ENCODE measurements at regions not wholly inside any gene's neighbourhood (a gene's known extent, or its start where the extent isn't known, plus 50 kb on each side); places are given as distances from the start of the nearest gene placed in this dataset.

DNA sequence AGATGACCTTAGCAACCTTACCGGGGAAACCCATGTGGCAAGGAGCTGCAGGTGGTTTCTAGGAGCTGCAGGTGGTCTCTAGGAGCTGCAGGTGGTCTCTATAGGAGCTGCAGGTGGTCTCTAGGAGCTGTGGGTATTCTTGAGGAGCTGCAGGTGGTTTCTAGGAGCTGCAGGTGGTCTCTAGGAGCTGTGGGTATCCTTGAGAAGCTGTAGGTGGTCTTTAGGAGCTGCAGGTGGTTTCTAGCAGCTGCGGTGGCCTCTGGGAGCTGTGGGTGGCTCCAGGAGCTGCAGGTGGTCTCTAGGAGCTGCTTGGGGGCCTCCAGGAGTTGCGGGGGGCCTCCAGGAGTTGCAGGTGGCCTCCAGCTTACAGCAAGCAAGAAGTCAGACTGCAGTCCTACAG is 997.5 kb downstream of the TBC1D22A start:
- no peak for ATAC-seq
- H3K27ac ChIP-seq, result no peak overlapping the region
- H3K9me3 ChIP-seq, result no peaks in the 10 kb centered on the region
- TF ChIP-seq, protein P1, sequence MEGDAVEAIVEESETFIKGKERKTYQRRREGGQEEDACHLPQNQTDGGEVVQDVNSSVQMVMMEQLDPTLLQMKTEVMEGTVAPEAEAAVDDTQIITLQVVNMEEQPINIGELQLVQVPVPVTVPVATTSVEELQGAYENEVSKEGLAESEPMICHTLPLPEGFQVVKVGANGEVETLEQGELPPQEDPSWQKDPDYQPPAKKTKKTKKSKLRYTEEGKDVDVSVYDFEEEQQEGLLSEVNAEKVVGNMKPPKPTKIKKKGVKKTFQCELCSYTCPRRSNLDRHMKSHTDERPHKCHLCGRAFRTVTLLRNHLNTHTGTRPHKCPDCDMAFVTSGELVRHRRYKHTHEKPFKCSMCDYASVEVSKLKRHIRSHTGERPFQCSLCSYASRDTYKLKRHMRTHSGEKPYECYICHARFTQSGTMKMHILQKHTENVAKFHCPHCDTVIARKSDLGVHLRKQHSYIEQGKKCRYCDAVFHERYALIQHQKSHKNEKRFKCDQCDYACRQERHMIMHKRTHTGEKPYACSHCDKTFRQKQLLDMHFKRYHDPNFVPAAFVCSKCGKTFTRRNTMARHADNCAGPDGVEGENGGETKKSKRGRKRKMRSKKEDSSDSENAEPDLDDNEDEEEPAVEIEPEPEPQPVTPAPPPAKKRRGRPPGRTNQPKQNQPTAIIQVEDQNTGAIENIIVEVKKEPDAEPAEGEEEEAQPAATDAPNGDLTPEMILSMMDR (IDR thresholded peaks at IDR 0.05), result no peak
- H3K4me3 ChIP-seq, result no peak overlapping the region
- DNase-seq, result no peak
- H3K27me3 ChIP-seq (ENCODE audit: insufficient read depth in 3 of 3, low read length in 2 of 3), result peaks cover 0 to 5% (median 2%) of the 10 kb centered on the region in 3 donors
- 48 to 78% (median 73%) methylated on average over 3 of the region's 3 CpGs for WGBS, 3 donors
- intact Hi-C loops (cut with DNase I), result no loop called here
- no peaks in the 10 kb centered on the region for H3K36me3 ChIP-seq (ENCODE audit: insufficient read depth in 1 of 2, low read depth in 1 of 2)
- no peaks in the 10 kb centered on the region for H3K4me1 ChIP-seq

DNA sequence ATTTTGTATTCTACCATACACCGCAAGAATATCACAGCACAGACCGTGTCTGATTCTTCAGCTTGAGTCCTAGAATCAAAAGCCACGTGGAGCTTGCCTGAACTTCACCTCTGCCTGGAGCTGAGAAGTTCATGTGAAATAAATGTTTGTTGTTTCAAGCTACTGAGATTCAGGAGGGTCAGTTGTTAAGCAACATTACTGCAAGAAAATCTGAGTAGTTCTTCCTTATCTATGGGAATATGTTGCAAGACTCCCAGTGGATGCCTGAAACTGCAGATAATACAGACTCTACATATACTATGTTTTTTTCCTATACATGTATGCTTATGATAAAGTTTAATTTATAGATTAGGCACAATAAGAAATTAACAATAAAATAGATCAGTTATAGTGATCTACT is 995.3 kb downstream of the TBC1D22A start:
- Histone ChIP-seq H3K27ac (no peak overlapping the region), H3K4me1 (no peaks in the 10 kb centered on the region), H3K9me3 (no peaks in the 10 kb centered on the region), H3K4me3 (no peak overlapping the region), H3K36me3 (ENCODE audit: insufficient read depth in 1 of 2, low read depth in 1 of 2) (no peaks in the 10 kb centered on the region), H3K27me3 (ENCODE audit: insufficient read depth in 3 of 3, low read length in 2 of 3) (peaks cover 0 to 4% (median 2%) of the 10 kb centered on the region in 3 donors)
- no peak for DNase-seq
- WGBS, 3 donors, result 34 to 72% (median 67%) methylated on average over 3 of the region's 3 CpGs
- TF ChIP-seq, protein P1 (IDR thresholded peaks at IDR 0.05), result no peak
- ATAC-seq, result no peak
- intact Hi-C loops (cut with DNase I), result no loop called here

DNA sequence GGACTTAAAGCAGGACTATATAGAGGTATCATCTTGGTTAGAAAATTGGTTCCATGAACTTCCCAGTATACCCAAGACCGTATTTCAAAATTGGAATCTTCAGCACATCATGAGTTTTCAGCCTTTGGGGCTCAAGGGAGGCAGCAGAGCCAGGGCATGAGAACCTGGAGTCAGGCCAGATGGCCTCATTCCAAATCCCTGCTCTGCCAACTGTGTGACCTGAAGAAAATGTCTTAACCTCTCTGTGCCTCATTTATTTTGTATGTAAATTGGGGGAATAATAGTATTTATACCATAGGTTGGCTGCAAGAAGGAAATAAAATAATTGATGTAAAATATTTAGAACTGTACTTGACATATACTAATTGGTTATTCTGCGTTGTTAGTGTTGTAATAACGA is 987.6 kb downstream of the TBC1D22A start:
- ATAC-seq (no peak), DNase-seq (no peak)
- no peak overlapping the region for H3K4me3 ChIP-seq
- WGBS, 3 donors, result 63 to 68% (median 64%) methylated on average over 3 of the region's 3 CpGs
- no peaks in the 10 kb centered on the region for H3K36me3 ChIP-seq (ENCODE audit: insufficient read depth in 1 of 2, low read depth in 1 of 2)
- H3K9me3 ChIP-seq, result no peaks in the 10 kb centered on the region
- peaks cover 0 to 25% (median 3%) of the 10 kb centered on the region in 3 donors for H3K27me3 ChIP-seq (ENCODE audit: insufficient read depth in 3 of 3, low read length in 2 of 3)
- intact Hi-C loops (cut with DNase I), result no loop called here
- TF ChIP-seq, protein P1 (IDR thresholded peaks at IDR 0.05), result no peak
- no peak overlapping the region for H3K27ac ChIP-seq
- no peaks in the 10 kb centered on the region for H3K4me1 ChIP-seq

DNA sequence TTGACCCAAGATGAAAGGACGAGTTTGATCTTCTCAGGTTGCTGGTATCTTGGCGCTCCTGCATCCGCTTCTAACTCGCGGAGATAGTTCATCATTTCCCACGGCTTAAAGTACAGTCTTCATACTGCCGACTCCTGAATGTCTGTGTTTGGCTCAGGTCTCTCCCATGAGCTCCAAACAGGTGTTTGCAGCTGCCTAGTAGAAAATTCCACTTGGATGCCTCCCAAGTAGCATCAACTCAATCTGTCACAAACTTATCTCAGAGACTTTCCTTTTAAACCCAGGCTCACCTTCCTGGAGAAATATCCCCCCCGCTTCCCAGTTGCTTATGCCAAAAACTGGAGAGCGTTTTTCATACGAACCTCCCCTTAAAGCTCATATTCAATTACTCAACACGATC is 986.5 kb downstream of the TBC1D22A start:
- no peaks in the 10 kb centered on the region for H3K4me1 ChIP-seq
- H3K4me3 ChIP-seq, result no peak overlapping the region
- TF ChIP-seq, protein P1 (IDR thresholded peaks at IDR 0.05), result no peak
- ATAC-seq (no peak), DNase-seq (no peak)
- no peaks in the 10 kb centered on the region for H3K36me3 ChIP-seq (ENCODE audit: insufficient read depth in 1 of 2, low read depth in 1 of 2)
- 11 to 13% (median 13%) methylated on average over 11 of the region's 11 CpGs for WGBS, 3 donors
- H3K27ac ChIP-seq, result no peak overlapping the region
- H3K9me3 ChIP-seq, result no peaks in the 10 kb centered on the region
- intact Hi-C loops (cut with DNase I), result no loop called here
- H3K27me3 ChIP-seq (ENCODE audit: insufficient read depth in 3 of 3, low read length in 2 of 3), result peaks cover 0 to 25% (median 3%) of the 10 kb centered on the region in 3 donors

DNA sequence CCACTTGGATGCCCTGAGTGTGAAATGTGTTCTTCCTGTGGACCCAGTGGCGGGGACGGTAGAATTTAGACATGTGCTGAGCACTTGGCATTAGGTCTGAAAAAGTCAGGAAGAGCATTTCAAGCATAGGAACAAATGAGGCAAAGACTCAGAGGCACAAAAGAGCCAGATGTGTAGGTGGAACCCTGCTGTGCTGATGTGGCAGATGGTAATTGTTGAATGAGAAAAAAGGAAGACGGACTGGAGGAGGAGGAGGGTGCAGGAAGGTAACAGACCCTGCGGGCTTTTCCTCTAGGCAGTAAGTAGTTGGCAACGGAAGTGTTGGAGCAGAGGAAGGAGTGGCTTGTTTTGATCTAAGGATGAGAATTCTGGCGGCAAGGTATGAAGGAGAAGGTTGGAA is 985.8 kb downstream of the TBC1D22A start:
- no peak for DNase-seq
- Histone ChIP-seq H3K4me1 (no peaks in the 10 kb centered on the region), H3K9me3 (no peaks in the 10 kb centered on the region), H3K27ac (no peak overlapping the region), H3K4me3 (no peak overlapping the region), H3K36me3 (ENCODE audit: insufficient read depth in 1 of 2, low read depth in 1 of 2) (no peaks in the 10 kb centered on the region), H3K27me3 (ENCODE audit: insufficient read depth in 3 of 3, low read length in 2 of 3) (peaks cover 0 to 23% (median 3%) of the 10 kb centered on the region in 3 donors)
- ATAC-seq, result no peak
- intact Hi-C loops (cut with DNase I), result no loop called here
- TF ChIP-seq, protein P1 (IDR thresholded peaks at IDR 0.05), result no peak
- WGBS, 3 donors, result 16 to 22% (median 21%) methylated on average over 6 of the region's 6 CpGs

All from psoas muscle (tissue), 7 donors.